ENCODE measurements at regions not wholly inside any gene's neighbourhood (a gene's known extent, or its start where the extent isn't known, plus 50 kb on each side); places are given as distances from the start of the nearest gene placed in this dataset.

GRCh38 chr1:87549738-87550137, 221.1 kb downstream of the LMO4 start:
- TF ChIP-seq GABPA (IDR thresholded peaks at IDR 0.05 in 1 of 2, conservative IDR thresholded peaks at IDR 0.05 in 1 of 2) (no peak), FOXA1 (IDR thresholded peaks at IDR 0.05) (no peak), ATF3 (IDR thresholded peaks at IDR 0.05) (no peak), RAD21 (IDR thresholded peaks at IDR 0.05) (no peak), CTCF (IDR thresholded peaks at IDR 0.05; ENCODE audit: low read depth, low read length, missing input control) (no peak), NR2F2 (IDR thresholded peaks at IDR 0.05) (no peak), TAF1 (conservative IDR thresholded peaks at IDR 0.05) (no peak), SP1 (IDR thresholded peaks at IDR 0.05) (no peak), YY1 (IDR thresholded peaks at IDR 0.05) (no peak)
